K562 (cell line): ENCODE measurements at regions not wholly inside any gene's neighbourhood (a gene's known extent, or its start where the extent isn't known, plus 50 kb on each side); places are given as distances from the start of the nearest gene placed in this dataset.
A peak's percentile ranks its signal among the peaks of the same experiment; 100 is the strongest.

Experiments
- ATAC-seq: fragments of 200-7000 bp; cut with Tn5 transposase; 3 replicates; pipeline ENCODE4 v1.9.1; 2020; ENCODE audit warnings: moderate library complexity
- BruUV-seq: library from RNA; stranded (reverse); fragments of 400-500 nt; replicated peaks from 2 replicates; lab custom pipeline; 2021; lab: Mats Ljungman, UMichigan
- CTCF ChIA-PET: fragments of 300-600 bp; formaldehyde crosslinking; extraction: SDS; loops from one replicate; lab custom pipeline; 2021; ENCODE audit warnings: low intra/inter-chr PET ratio; lab: Yijun Ruan, JAX
- POLR2A ChIA-PET: fragments of 300-600, 350-650 bp; sonication (Branson Sonifier 250); formaldehyde crosslinking; extraction: SDS; loops from one replicate; lab custom pipeline; 2021; ENCODE audit warnings: antibody characterized with exemption, inconsistent platforms; lab: Yijun Ruan, JAX
- DNase-seq, 4 experiments: peaks; one replicate each; pipeline versions ENCODE4 v3.0.0 to v3.0.0-alpha.2; 2011 to 2018; ENCODE audit warnings: low spot score in 3 of 4, mixed read lengths in 3 of 4; ENCODE audit errors: extremely low read depth in 1 of 4
- FAIRE-seq: peaks from 2 replicates; lab custom pipeline; 2011; peaks lifted over from hg19 to GRCh38; lab: Jason Lieb, UNC
- H2AFZ ChIP-seq: 2 replicates; pipeline ENCODE4 v1.6.0; 2011; ENCODE audit warnings: low read depth, low read length, control low read depth, inconsistent platforms
- H3K27ac ChIP-seq: fragments of 200-600 bp; 3 replicates; pipeline ENCODE4 v1.8.0; 2011; ENCODE audit warnings: low read depth, mild to moderate bottlenecking, control low read depth, inconsistent platforms, low read length, moderate library complexity, mixed read lengths; ENCODE audit errors: extremely low read depth
- H3K27me3 ChIP-seq, 2 experiments: fragments of 300-600 bp in 1 of 2; 2 replicates in 1 of 2; 3 replicates in 1 of 2; pipeline versions ENCODE4 v1.6.0 to v1.8.0; 2011; ENCODE audit warnings: inconsistent platforms in 2 of 2, low read length in 2 of 2, mild to moderate bottlenecking in 1 of 2, mixed read lengths in 1 of 2, moderate library complexity in 1 of 2; ENCODE audit not compliant: control insufficient read depth in 2 of 2, insufficient read depth in 2 of 2
- H3K36me3 ChIP-seq: fragments of 300-600 bp; 3 replicates; pipeline ENCODE4 v1.8.0; 2011; ENCODE audit warnings: mild to moderate bottlenecking, low read length, inconsistent platforms; ENCODE audit not compliant: control insufficient read depth, insufficient read depth
- H3K4me1 ChIP-seq, 2 experiments: fragments of 200-600 bp in 1 of 2; replicated peaks in 1 of 2; 2 replicates in 1 of 2; 3 replicates in 1 of 2; pipeline versions ENCODE4 v1.5.1 to v1.8.0; 2011; ENCODE audit warnings: inconsistent platforms in 2 of 2, low read length in 2 of 2, mild to moderate bottlenecking in 1 of 2, mixed read lengths in 1 of 2, moderate library complexity in 1 of 2; ENCODE audit not compliant: control insufficient read depth in 2 of 2, insufficient read depth in 2 of 2
- H3K4me2 ChIP-seq: 2 replicates; pipeline ENCODE4 v1.6.1; 2011; ENCODE audit warnings: low read length, control low read depth, inconsistent platforms, mixed read lengths; ENCODE audit not compliant: insufficient read depth
- H3K4me3 ChIP-seq: fragments of 200-600 bp; sonication (generic), shearing (Covaris generic); 2 replicates; pipeline ENCODE4 v1.5.1; 2016; ENCODE audit warnings: control low read depth, inconsistent platforms
- H3K79me2 ChIP-seq: fragments of 200-600 bp; 3 replicates; pipeline ENCODE4 v1.8.0; 2011; ENCODE audit warnings: low read length, inconsistent platforms; ENCODE audit not compliant: control insufficient read depth, insufficient read depth
- H3K9ac ChIP-seq, 2 experiments: 2 replicates each; pipeline versions ENCODE4 v1.6.0 to v1.6.1; 2011; ENCODE audit warnings: low read depth in 2 of 2, low read length in 2 of 2, control low read depth in 1 of 2, inconsistent platforms in 1 of 2, mild to moderate bottlenecking in 1 of 2, mixed read lengths in 1 of 2; ENCODE audit not compliant: insufficient read depth in 1 of 2
- H3K9me1 ChIP-seq: one replicate; pipeline ENCODE4 v1.6.0; 2011; ENCODE audit warnings: inconsistent platforms, mild to moderate bottlenecking, low read length, moderate library complexity; ENCODE audit not compliant: control insufficient read depth, insufficient read depth
- H3K9me3 ChIP-seq: replicated peaks from 2 replicates; pipeline ENCODE4 v1.5.1; 2011; ENCODE audit warnings: low read depth, low read length, inconsistent platforms; ENCODE audit not compliant: control insufficient read depth, insufficient read depth
- H4K20me1 ChIP-seq: replicated peaks from 2 replicates; pipeline ENCODE4 v1.6.1; 2011; ENCODE audit warnings: low read length, inconsistent platforms, mixed read lengths; ENCODE audit not compliant: control insufficient read depth, insufficient read depth
- ARNT ChIP-seq, 2 experiments: fragments of 450-650 bp; IDR thresholded peaks; 2 replicates each; pipeline ENCODE4 v1.6.1; 2016; ENCODE audit warnings: mild to moderate bottlenecking in 1 of 2
- ATF7 ChIP-seq: fragments of 450-650 bp; IDR thresholded peaks from 2 replicates; pipeline ENCODE4 v1.7.1; 2014; ENCODE audit warnings: mild to moderate bottlenecking, moderate library complexity
- DPF2 ChIP-seq: fragments of 450-650 bp; IDR thresholded peaks from 2 replicates; pipeline ENCODE4 v1.6.1; 2016
- E2F3 ChIP-seq: fragments of 250-450 bp; sonication (Bioruptor Pico); IDR thresholded peaks from 2 replicates; pipeline ENCODE4 v1.4.0; 2020; ENCODE audit warnings: mild to moderate bottlenecking
- E2F4 ChIP-seq: sonication (generic); formaldehyde crosslinking; IDR thresholded peaks from 2 replicates; pipeline ENCODE4 v1.8.0; 2022; ENCODE audit warnings: mild to moderate bottlenecking, low read depth, missing genetic modification reagents
- ETV1 ChIP-seq: fragments of 450-650 bp; conservative IDR thresholded peaks from 2 replicates; pipeline ENCODE4 v1.6.1; 2016; ENCODE audit warnings: missing genetic modification characterization, control low read depth, low read depth, missing compliant biosample characterization
- FOXK2 ChIP-seq, 2 experiments: fragments of 450-650 bp; IDR thresholded peaks in 1 of 2; conservative IDR thresholded peaks in 1 of 2; 2 replicates each; pipeline ENCODE4 v1.6.1; 2016; ENCODE audit warnings: low read depth in 2 of 2, mild to moderate bottlenecking in 1 of 2
- HDAC1 ChIP-seq, 2 experiments: fragments of 450-650 bp; IDR thresholded peaks; 2 replicates each; pipeline ENCODE4 v1.6.1; 2016 to 2017; ENCODE audit warnings: inconsistent platforms in 1 of 2, mild to moderate bottlenecking in 1 of 2, moderate library complexity in 1 of 2
- HDAC3 ChIP-seq: fragments of 450-650 bp; IDR thresholded peaks from 2 replicates; pipeline ENCODE4 v1.6.1; 2018; ENCODE audit warnings: borderline replicate concordance, mild to moderate bottlenecking, moderate library complexity; ENCODE audit not compliant: partially characterized antibody
- HMBOX1 ChIP-seq: sonication (generic); IDR thresholded peaks from 2 replicates; pipeline ENCODE4 v1.6.1; 2016
- IFI16 ChIP-seq: fragments of 250-450 bp; sonication (Bioruptor Pico); IDR thresholded peaks from 2 replicates; pipeline ENCODE4 v2.1.2; 2022; ENCODE audit warnings: mild to moderate bottlenecking, inconsistent platforms
- JUNB ChIP-seq: fragments of 450-650 bp; formaldehyde crosslinking; conservative IDR thresholded peaks from 2 replicates; pipeline ENCODE4 v1.4.0; 2020; ENCODE audit warnings: mild to moderate bottlenecking
- KAT7 ChIP-seq: sonication (generic); formaldehyde crosslinking; IDR thresholded peaks from 2 replicates; pipeline ENCODE4 v1.8.0; 2022; ENCODE audit warnings: missing genetic modification reagents, mild to moderate bottlenecking, borderline replicate concordance
- KHSRP ChIP-seq: fragments of 450-650 bp; IDR thresholded peaks from 2 replicates; pipeline ENCODE4 v1.6.1; 2017
- MYNN ChIP-seq, 2 experiments: sonication (generic); formaldehyde crosslinking in 1 of 2; IDR thresholded peaks; 2 replicates each; pipeline versions ENCODE4 v1.5.0 to v1.6.1; 2016 to 2020; ENCODE audit warnings: antibody characterized with exemption in 1 of 2, missing genetic modification reagents in 1 of 2
- NCOA2 ChIP-seq, 2 experiments: fragments of 450-650 bp; IDR thresholded peaks; 2 replicates each; pipeline ENCODE4 v1.6.1; 2018; ENCODE audit warnings: mild to moderate bottlenecking in 2 of 2, moderate library complexity in 1 of 2; ENCODE audit not compliant: partially characterized antibody in 2 of 2
- POLR2A ChIP-seq: fragments of 450-650 bp; conservative IDR thresholded peaks from 2 replicates; pipeline ENCODE4 v1.6.1; 2016
- RCOR1 ChIP-seq, 2 experiments: IDR thresholded peaks; 2 replicates each; pipeline ENCODE4 v1.6.1; 2012; ENCODE audit warnings: low read depth in 2 of 2, low read length in 2 of 2, borderline replicate concordance in 1 of 2, improper control_type of control experiment in 1 of 2
- SMARCE1 ChIP-seq: fragments of 450-650 bp; IDR thresholded peaks from 2 replicates; pipeline ENCODE4 v1.7.1; 2016; ENCODE audit warnings: mild to moderate bottlenecking
- TCF3 ChIP-seq: sonication (generic); formaldehyde crosslinking; IDR thresholded peaks from 2 replicates; pipeline ENCODE4 v1.4.0; 2020; ENCODE audit warnings: mild to moderate bottlenecking, missing genetic modification reagents
- ZBTB34 ChIP-seq: fragments of 250-450 bp; sonication (Bioruptor Pico); IDR thresholded peaks from 2 replicates; pipeline ENCODE4 v1.8.0; 2021; ENCODE audit warnings: mild to moderate bottlenecking, moderate library complexity
- ZNF146 ChIP-seq: IDR thresholded peaks from one replicate; pipeline ENCODE4 v1.6.1; 2018; ENCODE audit warnings: missing compliant biosample characterization; ENCODE audit not compliant: unreplicated experiment
- ZNF584 ChIP-seq: fragments of 200-800 bp; sonication (Bioruptor generic); IDR thresholded peaks from 2 replicates; pipeline ENCODE4 v1.6.1; 2016; ENCODE audit warnings: low read depth, mild to moderate bottlenecking, missing genetic modification characterization, missing compliant biosample characterization
- ZNF785 ChIP-seq: fragments of 250-450 bp; sonication (Bioruptor Pico); IDR thresholded peaks from 2 replicates; pipeline ENCODE4 v1.4.0; 2020; ENCODE audit warnings: mild to moderate bottlenecking
- WGBS: fragments of 100-300 bp; shearing (Covaris generic); methylation state at CpG from one replicate; pipeline ENCODE4 v1.1.6; 2016; ENCODE audit warnings: low coverage, mixed read lengths; ENCODE audit not compliant: insufficient coverage; ENCODE audit errors: missing lambda C conversion rate; 5-methylcytosine and 5-hydroxymethylcytosine counted together
- in situ Hi-C: fragments of 300-500 bp; cut with MboI; formaldehyde crosslinking; loops from 4 replicates; pipeline ENCODE4 v1.15.0; 2018; ENCODE audit warnings: inconsistent platforms, mixed read lengths
- intact Hi-C: fragments of 100-400 bp; cut with micrococcal nuclease; formaldehyde crosslinking; loops from 2 replicates; pipeline ENCODE4 v1.14.2; 2022

GRCh38 chr14:106203438-106203837 lies 677.1 kb downstream of the TMEM121 start:
- Histone ChIP-seq H3K79me2 (no peaks in the 10 kb centered on the region), H4K20me1 (no peaks in the 10 kb centered on the region), H2AFZ (peak overlapping the region; percentile 91), H3K9me1 (no peaks in the 10 kb centered on the region), H3K36me3 (no peaks in the 10 kb centered on the region), H3K4me1 (peaks cover 7 to 9% of the 10 kb centered on the region in 2 experiments; a peak in 4 of 5 replicates), H3K27me3 (no peaks in the 10 kb centered on the region), H3K27ac (peak overlapping the region; percentile 76), H3K9ac (peak overlapping the region; percentile 62 to 80; a peak in 3 of 4 replicates), H3K4me2 (peak overlapping the region; percentile 75), H3K4me3 (peak overlapping the region; percentile 31), H3K9me3 (no peaks in the 10 kb centered on the region)
- intact Hi-C loops = no loop called here
- no TSS peak for BruUV-seq
- DNase-seq (peak; percentile 81 to 86 (median 83)), ATAC-seq (peak; percentile 86), FAIRE-seq (peak; percentile 94)
- in situ Hi-C loops = no loop called here
- CTCF ChIA-PET = no interaction called here
- 2% methylated on average over 7 of the region's 9 CpGs for WGBS
- POLR2A ChIA-PET = interaction anchor here (0.6 kb wide), 2 partner anchors 11 to 64 kb away, joined by 3 to 5 read pairs; no protein-coding TSS in a partner anchor
- TF ChIP-seq MYNN (IDR thresholded peaks at IDR 0.05) = peak; percentile 99
- peak; percentile 86 for TF ChIP-seq MYNN (CRISPR knock-in tag; IDR thresholded peaks at IDR 0.05)
- TF ChIP-seq ZBTB34 = no peak
- TF ChIP-seq RCOR1 (IDR thresholded peaks at IDR 0.05; ENCODE audit: borderline replicate concordance in 1 of 2, low read depth in 2 of 2, low read length in 2 of 2) = 0 out of 4 replicates have a peak, but pooled peaks of 1 of the 2 experiments have one; percentile 3
- no peak for TF ChIP-seq ETV1 (tag)
- no peak for TF ChIP-seq E2F3 (CRISPR knock-in tag)
- TF ChIP-seq HMBOX1 = no peak
- no peak for TF ChIP-seq ATF7
- TF ChIP-seq ZNF146 (CRISPR knock-in tag) = no peak
- TF ChIP-seq IFI16 (CRISPR knock-in tag) = no peak
- no peak for TF ChIP-seq NCOA2 (IDR thresholded peaks at IDR 0.05; ENCODE audit: partially characterized antibody in 2 of 2)
- peak; percentile 87 for TF ChIP-seq SMARCE1
- TF ChIP-seq TCF3 = peak; percentile 77
- no peak for TF ChIP-seq FOXK2 (conservative IDR thresholded peaks at IDR 0.05 in 1 of 2, IDR thresholded peaks at IDR 0.05 in 1 of 2; ENCODE audit: low read depth in 2 of 2)
- TF ChIP-seq POLR2A = no peak
- TF ChIP-seq ZNF584 (CRISPR knock-in tag) = no peak
- no peak for TF ChIP-seq E2F4 (CRISPR knock-in tag)
- TF ChIP-seq HDAC1 (IDR thresholded peaks at IDR 0.05) = no peak
- TF ChIP-seq ZNF785 (CRISPR knock-in tag) = no peak
- no peak for TF ChIP-seq KAT7
- no peak for TF ChIP-seq ARNT (IDR thresholded peaks at IDR 0.05)
- TF ChIP-seq JUNB (CRISPR knock-in tag) = no peak
- TF ChIP-seq HDAC3 = no peak
- no peak for TF ChIP-seq KHSRP
- peak; percentile 79 for TF ChIP-seq DPF2
